ENCODE measurements at regions not wholly inside any gene's neighbourhood (a gene's known extent, or its start where the extent isn't known, plus 50 kb on each side); places are given as distances from the start of the nearest gene placed in this dataset.

DNA sequence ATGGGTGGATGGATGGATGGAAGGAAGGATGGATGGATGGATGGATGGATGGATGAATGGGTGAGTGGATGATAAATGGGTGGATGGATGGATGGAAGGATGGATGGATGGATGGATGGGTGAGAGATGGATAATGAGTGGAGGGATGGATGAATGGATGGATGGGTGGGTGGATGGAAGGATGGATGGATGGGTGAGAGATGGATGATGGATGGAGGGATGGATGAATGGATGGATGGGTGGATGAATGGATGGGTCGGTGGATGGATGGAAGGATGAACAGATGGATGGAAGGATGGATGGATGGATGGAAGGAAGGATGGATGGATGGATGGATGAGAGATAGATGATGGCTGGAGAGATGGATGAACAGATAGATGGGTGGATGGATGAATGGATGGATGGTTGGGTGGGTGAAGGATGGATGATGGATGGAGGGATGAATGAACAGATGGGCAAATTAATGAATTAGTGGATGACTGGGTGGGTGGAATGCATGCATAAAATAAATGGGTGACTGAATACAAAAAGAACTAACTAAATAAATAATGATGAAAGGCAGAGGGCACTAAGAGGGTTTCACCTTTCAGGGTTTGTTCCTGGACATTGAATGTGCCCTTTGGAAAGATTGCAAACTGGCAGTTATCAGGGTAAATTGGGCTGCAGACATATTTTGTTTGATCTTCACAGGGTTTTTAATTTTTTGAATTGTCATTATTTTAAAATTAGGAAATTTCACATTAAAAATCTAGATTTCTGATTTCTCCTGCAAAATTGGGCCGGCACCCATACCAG, 50.9 kb upstream of the PTPN1 start:
- H3K4me1 Mint-ChIP-seq (ENCODE audit: low read depth in 2 of 2), result peaks cover 4 to 6% of the 10 kb centered on the region in 2 donors
- no peak overlapping the region for H3K27ac Mint-ChIP-seq
- ATAC-seq (replicated peaks) (no peak), DNase-seq (no peak)
- H3K9me3 Mint-ChIP-seq, result no peaks in the 10 kb centered on the region
- H3K4me3 Mint-ChIP-seq, result no peak overlapping the region
- H3K36me3 Mint-ChIP-seq (ENCODE audit: insufficient read depth), result no peaks in the 10 kb centered on the region
- peaks cover 9 to 41% of the 10 kb centered on the region in 2 donors for H3K27me3 Mint-ChIP-seq

DNA sequence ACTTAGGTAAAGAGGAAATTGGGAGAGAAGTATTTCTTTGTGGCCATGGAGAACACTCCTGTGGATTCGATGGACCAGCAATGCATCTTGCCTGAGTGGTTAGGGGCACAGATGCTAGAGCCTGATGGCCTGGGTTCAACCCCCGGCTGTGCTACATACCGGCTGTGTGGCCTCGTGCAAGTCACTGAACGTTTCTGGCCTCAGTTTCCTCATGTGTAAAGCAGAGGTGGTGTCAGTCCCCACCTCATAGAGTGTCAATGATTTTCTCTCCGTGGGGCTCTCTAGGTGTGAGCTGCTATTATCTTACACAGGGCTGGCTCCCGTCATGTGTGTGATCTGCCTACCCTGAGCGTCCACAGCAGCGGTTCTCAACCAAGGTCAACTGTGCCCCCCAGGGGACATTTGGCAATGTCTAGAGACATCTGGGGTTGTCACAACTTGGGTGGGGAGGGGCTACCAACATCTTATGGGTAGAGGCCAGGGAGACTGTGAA, 50.0 kb upstream of the PTPN1 start:
- no peaks in the 10 kb centered on the region for H3K36me3 Mint-ChIP-seq (ENCODE audit: insufficient read depth)
- H3K27ac Mint-ChIP-seq, result no peak overlapping the region
- no peaks in the 10 kb centered on the region for H3K9me3 Mint-ChIP-seq
- H3K27me3 Mint-ChIP-seq, result peaks cover 9 to 34% of the 10 kb centered on the region in 2 donors
- peaks cover 6 to 7% of the 10 kb centered on the region in 2 donors for H3K4me1 Mint-ChIP-seq (ENCODE audit: low read depth in 2 of 2)
- no peak overlapping the region for H3K4me3 Mint-ChIP-seq
- ATAC-seq (replicated peaks) (no peak), DNase-seq (no peak)

Measured in effector memory CD8-positive, alpha-beta T cell (primary cell).